Spleen (tissue), 11 donors: ENCODE measurements at regions not wholly inside any gene's neighbourhood (a gene's known extent, or its start where the extent isn't known, plus 50 kb on each side); places are given as distances from the start of the nearest gene placed in this dataset.

Source experiments
- DNase-seq: peaks from one replicate; pipeline ENCODE4 v3.0.0-alpha.2; 2020
- H3K27ac ChIP-seq, 8 donors: fragments of 200-600 bp; sonication (generic) in 7 of 8; 1 replicate in 4 of 8; 2 replicates in 4 of 8; pipeline versions ENCODE4 v1.5.0 to v1.8.0; 2016 to 2021; ENCODE audit warnings: inconsistent platforms in 4 of 8, mild to moderate bottlenecking in 4 of 8, moderate library complexity in 1 of 8
- H3K27me3 ChIP-seq, 7 donors: fragments of 200-600 bp; sonication (generic) in 6 of 7; replicated peaks in 1 of 7; 1 replicate in 4 of 7; 2 replicates in 3 of 7; pipeline versions ENCODE4 v1.5.0 to v1.8.0; 2016 to 2021; ENCODE audit warnings: inconsistent platforms in 3 of 7, mild to moderate bottlenecking in 1 of 7
- H3K36me3 ChIP-seq, 6 donors: fragments of 200-600 bp; sonication (generic) in 5 of 6; 1 replicate in 4 of 6; 2 replicates in 2 of 6; pipeline versions ENCODE4 v1.5.0 to v1.8.0; 2016 to 2021; ENCODE audit warnings: inconsistent platforms in 2 of 6
- H3K4me1 ChIP-seq, 6 donors: fragments of 200-600 bp; sonication (generic) in 5 of 6; 1 replicate in 3 of 6; 2 replicates in 3 of 6; pipeline versions ENCODE4 v1.5.0 to v1.8.0; 2016 to 2021; ENCODE audit warnings: inconsistent platforms in 3 of 6
- H3K4me3 ChIP-seq, 8 donors: fragments of 200-600 bp; sonication (generic) in 7 of 8; 1 replicate in 4 of 8; 2 replicates in 4 of 8; pipeline versions ENCODE4 v1.5.0 to v1.8.0; 2016 to 2021; ENCODE audit warnings: inconsistent platforms in 4 of 8, mild to moderate bottlenecking in 4 of 8, moderate library complexity in 2 of 8
- H3K9me3 ChIP-seq, 8 donors: fragments of 200-600 bp; sonication (generic) in 7 of 8; 1 replicate in 4 of 8; 2 replicates in 4 of 8; pipeline versions ENCODE4 v1.5.0 to v1.8.0; 2016 to 2021; ENCODE audit warnings: inconsistent platforms in 4 of 8
- CTCF ChIP-seq, 11 experiments: fragments of 200-600 bp in 7 of 11; fragments of 450-650 bp in 4 of 11; sonication (generic) in 4 of 11; IDR thresholded peaks in 8 of 11; conservative IDR thresholded peaks in 3 of 11; 1 replicate in 7 of 11; 2 replicates in 4 of 11; pipeline versions ENCODE4 v1.4.0 to v1.8.0; 2016 to 2021; ENCODE audit warnings: antibody characterized with exemption in 11 of 11, inconsistent platforms in 4 of 11, mild to moderate bottlenecking in 1 of 11
- POLR2A ChIP-seq, 3 donors: fragments of 450-650 bp; IDR thresholded peaks; one replicate each; pipeline ENCODE4 v1.5.1; 2017; ENCODE audit warnings: antibody characterized with exemption in 3 of 3, mild to moderate bottlenecking in 1 of 3
- POLR2AphosphoS5 ChIP-seq, 3 donors: sonication (generic); formaldehyde crosslinking; IDR thresholded peaks; one replicate each; pipeline ENCODE4 v1.5.1; 2017; ENCODE audit warnings: antibody characterized with exemption in 3 of 3
- WGBS, 5 donors: extraction: QIAGEN DNeasy Blood & Tissue Kit in 3 of 5; methylation state at CpG; one replicate each; pipeline versions ENCODE4 v1.1.5 to v1.1.7; 2013 to 2018; 5-methylcytosine and 5-hydroxymethylcytosine counted together
- intact Hi-C: fragments of 100-400 bp; cut with DNase I; formaldehyde crosslinking; loops from one replicate; pipeline ENCODE4 v1.15.0; 2023; ENCODE audit warnings: low total_unique reads
- donor health status: healthy with polysubstance abuse.
- donor health status: DM: no; HTN: no; CAD: no; lungs with moderate emphysema.
- donor health status: DM: no; HTN: no; CAD: no.
- donor health status: Bipolar disorder and iron deficiency.
- donor health status: healthy.
- donor health status: DM: no; HTN: no; CAD: no.
- donor health status: DM: yes; HTN: yes; CAD: no.

- Histone ChIP-seq H3K4me3 (no peak overlapping the region), H3K36me3 (no peaks in the 10 kb centered on the region), H3K4me1 (no peaks in the 10 kb centered on the region), H3K9me3 (no peaks in the 10 kb centered on the region), H3K27ac (no peak overlapping the region), H3K27me3 (peaks cover 0 to 20% (median 0%) of the 10 kb centered on the region in 7 donors)
- DNase-seq = no peak
- 84 to 93% (median 89%) methylated on average over 2 of the region's 2 CpGs for WGBS, 5 donors
- TF ChIP-seq POLR2AphosphoS5 (IDR thresholded peaks at IDR 0.05) = no peak
- TF ChIP-seq POLR2A (IDR thresholded peaks at IDR 0.05) = no peak
- no peak for TF ChIP-seq CTCF (IDR thresholded peaks at IDR 0.05 in 8 of 11, conservative IDR thresholded peaks at IDR 0.05 in 3 of 11)
- intact Hi-C loops = no loop called here
These were observed 249.2 kb upstream of the MEX3C start for GRCh38 chr18:51446571-51447210.

GRCh38 chr18:51447351-51448342 lies 250.2 kb upstream of the MEX3C start:
- Histone ChIP-seq H3K4me3 (no peak overlapping the region), H3K9me3 (no peaks in the 10 kb centered on the region), H3K36me3 (no peaks in the 10 kb centered on the region), H3K27ac (no peak overlapping the region), H3K4me1 (no peaks in the 10 kb centered on the region), H3K27me3 (peaks cover 0 to 15% (median 0%) of the 10 kb centered on the region in 7 donors)
- no peak for TF ChIP-seq POLR2AphosphoS5 (IDR thresholded peaks at IDR 0.05)
- TF ChIP-seq CTCF (IDR thresholded peaks at IDR 0.05 in 8 of 11, conservative IDR thresholded peaks at IDR 0.05 in 3 of 11) = no peak
- no peak for TF ChIP-seq POLR2A (IDR thresholded peaks at IDR 0.05)
- no peak for DNase-seq
- intact Hi-C loops = no loop called here
- 69 to 75% (median 73%) methylated on average over 17 to 19 of the region's 19 CpGs for WGBS, 5 donors

- 61 to 74% (median 63%) methylated on average over 8 to 9 of the region's 9 CpGs for WGBS, 5 donors
- peaks cover 0 to 11% (median 0%) of the 10 kb centered on the region in 7 donors for H3K27me3 ChIP-seq
- no peak for TF ChIP-seq POLR2AphosphoS5 (IDR thresholded peaks at IDR 0.05)
- no peak for TF ChIP-seq CTCF (IDR thresholded peaks at IDR 0.05 in 8 of 11, conservative IDR thresholded peaks at IDR 0.05 in 3 of 11)
- TF ChIP-seq POLR2A (IDR thresholded peaks at IDR 0.05) = no peak
- no peaks in the 10 kb centered on the region for H3K4me1 ChIP-seq
- H3K9me3 ChIP-seq = no peaks in the 10 kb centered on the region
- H3K36me3 ChIP-seq = no peaks in the 10 kb centered on the region
- DNase-seq = no peak
- H3K27ac ChIP-seq = no peak overlapping the region
- intact Hi-C loops = no loop called here
- no peak overlapping the region for H3K4me3 ChIP-seq
These were observed 251.5 kb upstream of the MEX3C start for GRCh38 chr18:51448949-51449348.

GRCh38 chr18:51453594-51453993 lies 256.1 kb upstream of the MEX3C start:
- no peaks in the 10 kb centered on the region for H3K4me1 ChIP-seq
- no peak for DNase-seq
- H3K36me3 ChIP-seq = no peaks in the 10 kb centered on the region
- H3K27ac ChIP-seq = no peak overlapping the region
- no peak overlapping the region for H3K4me3 ChIP-seq
- TF ChIP-seq POLR2A (IDR thresholded peaks at IDR 0.05) (no peak), POLR2AphosphoS5 (IDR thresholded peaks at IDR 0.05) (no peak), CTCF (IDR thresholded peaks at IDR 0.05 in 8 of 11, conservative IDR thresholded peaks at IDR 0.05 in 3 of 11) (no peak)
- H3K9me3 ChIP-seq = no peaks in the 10 kb centered on the region
- no peaks in the 10 kb centered on the region for H3K27me3 ChIP-seq
- 83 to 94% (median 89%) methylated on average over 3 of the region's 3 CpGs for WGBS, 5 donors
- intact Hi-C loops = no loop called here
